Embryonic facial prominence (tissue), 1 donor: ENCODE measurements at regions not wholly inside any gene's neighbourhood (a gene's known extent, or its start where the extent isn't known, plus 50 kb on each side); places are given as distances from the start of the nearest gene placed in this dataset.
"Not testable (repeated sequence)": the region's sequence is repeated elsewhere in the genome, so short reads cannot be mapped to it uniquely, and the experiment has no call there.

Source experiments
- DNase-seq: peaks from one replicate; pipeline ENCODE4 v3.0.0-alpha.2; 2016; ENCODE audit errors: extremely low spot score

DNA sequence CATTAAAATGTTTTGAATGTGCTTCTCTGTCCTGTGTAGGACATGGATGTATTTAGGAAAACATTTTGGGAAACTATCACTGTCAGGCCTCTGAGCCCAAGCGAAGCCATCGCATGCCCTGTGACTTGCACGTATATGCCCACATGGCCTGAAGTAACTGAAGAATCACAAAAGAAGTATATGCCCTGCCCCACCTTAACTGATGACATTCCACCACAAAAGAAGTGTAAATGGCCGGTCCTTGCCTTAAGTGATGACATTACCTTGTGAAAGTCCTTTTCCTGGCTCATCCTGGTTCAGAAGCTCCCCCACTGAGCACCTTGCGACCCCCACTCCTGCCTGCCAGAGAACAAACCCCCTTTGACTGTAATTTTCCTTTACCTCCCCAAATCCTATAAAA, 191.1 kb upstream of the MEIS1 start:
- not testable (repeated sequence) for DNase-seq

DNA sequence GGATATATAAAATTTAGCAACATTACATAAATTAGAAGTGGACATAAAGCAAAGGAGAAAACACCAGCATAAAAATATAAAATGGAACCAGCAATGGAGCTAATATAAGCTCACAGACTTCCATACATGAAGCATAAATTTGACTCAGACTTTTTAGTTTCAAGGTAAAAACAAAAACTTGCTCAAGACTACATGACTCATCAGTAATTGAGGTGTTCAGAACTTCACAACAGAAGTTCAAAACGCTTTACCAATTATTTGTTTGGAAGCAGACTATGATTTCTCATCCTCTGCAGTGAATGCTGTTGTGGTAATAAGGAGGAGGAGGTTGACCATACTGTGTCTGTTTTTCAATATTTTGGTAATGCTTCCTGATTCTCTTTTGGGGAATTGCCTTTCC, 192.0 kb upstream of the MEIS1 start:
- not testable (repeated sequence) for DNase-seq

DNA sequence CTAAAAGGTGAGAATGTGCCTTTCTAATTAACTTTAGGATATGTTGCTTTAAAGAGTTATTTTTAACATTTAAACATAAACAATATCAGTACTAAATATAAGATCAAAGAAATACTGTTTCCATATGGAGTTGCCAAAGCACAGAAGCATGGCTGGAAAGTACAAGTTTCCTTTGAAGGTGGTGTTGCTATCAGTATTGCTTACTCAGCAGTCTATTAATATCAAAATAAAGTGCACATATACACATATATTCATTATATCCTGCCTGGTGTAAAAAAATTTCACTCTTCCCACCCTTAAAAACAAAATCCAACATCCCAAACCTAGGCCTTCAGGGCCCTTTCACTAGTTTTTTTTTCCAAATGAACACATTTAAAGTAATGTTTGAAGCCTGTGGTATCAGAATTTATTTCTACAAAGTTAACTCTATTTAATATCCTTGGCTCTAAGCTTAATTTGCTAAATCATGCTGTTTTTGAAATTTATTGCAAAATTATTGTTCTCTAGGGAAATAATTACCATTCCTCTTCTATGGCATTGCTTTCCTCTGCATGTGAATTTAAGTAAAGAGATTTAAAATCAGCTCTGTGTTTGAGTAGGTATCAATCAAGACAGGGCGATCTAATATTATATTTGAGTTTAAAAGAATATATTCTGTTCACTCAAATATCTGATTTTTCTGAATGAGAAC, 192.7 kb upstream of the MEIS1 start:
- DNase-seq = no peak

DNA sequence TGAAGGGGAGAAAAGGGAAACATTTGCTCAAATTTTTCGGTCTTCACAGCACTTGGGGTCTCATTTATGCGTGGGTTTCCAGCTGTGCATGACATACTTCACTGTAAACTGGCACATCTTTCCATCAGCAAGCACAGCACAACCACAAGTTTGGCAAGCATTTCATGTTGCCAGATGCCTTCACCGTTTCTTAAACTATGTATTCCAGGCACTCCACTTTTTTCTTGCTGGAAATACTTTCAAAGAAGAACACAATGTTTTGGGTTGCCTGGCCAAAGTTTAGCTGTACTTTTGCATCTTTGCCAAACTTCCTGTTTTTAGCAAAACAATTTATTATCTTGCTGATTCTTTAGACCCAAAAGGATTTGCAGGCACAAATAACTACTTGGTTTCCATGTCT, 194.6 kb upstream of the MEIS1 start:
- peak; percentile 56 for DNase-seq

DNA sequence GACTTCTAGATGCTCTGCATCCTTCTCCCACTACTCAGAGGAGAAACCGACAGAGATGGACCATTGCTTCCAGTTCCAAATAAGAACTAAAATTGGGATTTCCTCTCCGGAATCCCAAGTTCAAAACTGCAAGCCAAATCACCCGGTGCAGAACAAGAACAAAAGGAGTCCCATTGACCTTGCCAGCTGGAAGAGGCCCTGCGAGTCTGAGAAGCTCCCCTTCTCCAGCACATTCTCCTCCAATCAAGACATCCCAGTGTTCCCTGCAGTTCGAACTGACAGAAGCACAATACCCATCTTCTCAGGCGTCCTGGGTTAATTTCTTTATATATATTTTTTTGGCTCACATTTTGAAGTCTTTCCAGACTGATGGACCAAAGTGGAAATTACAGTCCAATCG, 195.3 kb upstream of the MEIS1 start:
- DNase-seq = no peak

DNA sequence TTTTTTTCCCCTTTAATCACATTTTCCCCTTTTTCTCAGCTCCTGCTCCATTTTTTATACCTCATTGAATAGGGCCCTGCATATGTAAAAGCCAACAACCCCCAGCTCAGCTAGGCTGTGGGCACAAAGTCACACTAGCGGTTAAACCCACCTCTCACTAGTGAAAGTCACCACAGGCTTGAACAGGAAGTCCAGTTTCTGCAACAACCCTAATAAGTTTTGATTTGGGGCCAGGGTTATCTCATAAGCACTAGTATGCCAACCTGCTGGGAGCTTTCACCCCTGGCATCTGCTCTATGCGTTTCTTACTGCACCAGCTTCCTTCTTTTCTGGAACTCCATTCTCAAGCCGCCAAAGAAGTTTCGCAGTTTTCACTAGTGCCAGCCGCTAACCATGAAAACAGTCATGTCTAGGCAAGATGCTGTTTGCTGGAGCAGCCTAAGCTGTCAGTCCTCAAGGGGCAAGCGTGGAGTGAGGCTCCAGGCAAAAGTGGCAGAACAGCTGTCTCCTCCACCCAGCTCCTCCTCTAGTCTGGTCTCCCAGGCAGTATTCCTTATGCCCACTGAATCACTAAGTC, 197.0 kb upstream of the MEIS1 start:
- DNase-seq = no peak

DNA sequence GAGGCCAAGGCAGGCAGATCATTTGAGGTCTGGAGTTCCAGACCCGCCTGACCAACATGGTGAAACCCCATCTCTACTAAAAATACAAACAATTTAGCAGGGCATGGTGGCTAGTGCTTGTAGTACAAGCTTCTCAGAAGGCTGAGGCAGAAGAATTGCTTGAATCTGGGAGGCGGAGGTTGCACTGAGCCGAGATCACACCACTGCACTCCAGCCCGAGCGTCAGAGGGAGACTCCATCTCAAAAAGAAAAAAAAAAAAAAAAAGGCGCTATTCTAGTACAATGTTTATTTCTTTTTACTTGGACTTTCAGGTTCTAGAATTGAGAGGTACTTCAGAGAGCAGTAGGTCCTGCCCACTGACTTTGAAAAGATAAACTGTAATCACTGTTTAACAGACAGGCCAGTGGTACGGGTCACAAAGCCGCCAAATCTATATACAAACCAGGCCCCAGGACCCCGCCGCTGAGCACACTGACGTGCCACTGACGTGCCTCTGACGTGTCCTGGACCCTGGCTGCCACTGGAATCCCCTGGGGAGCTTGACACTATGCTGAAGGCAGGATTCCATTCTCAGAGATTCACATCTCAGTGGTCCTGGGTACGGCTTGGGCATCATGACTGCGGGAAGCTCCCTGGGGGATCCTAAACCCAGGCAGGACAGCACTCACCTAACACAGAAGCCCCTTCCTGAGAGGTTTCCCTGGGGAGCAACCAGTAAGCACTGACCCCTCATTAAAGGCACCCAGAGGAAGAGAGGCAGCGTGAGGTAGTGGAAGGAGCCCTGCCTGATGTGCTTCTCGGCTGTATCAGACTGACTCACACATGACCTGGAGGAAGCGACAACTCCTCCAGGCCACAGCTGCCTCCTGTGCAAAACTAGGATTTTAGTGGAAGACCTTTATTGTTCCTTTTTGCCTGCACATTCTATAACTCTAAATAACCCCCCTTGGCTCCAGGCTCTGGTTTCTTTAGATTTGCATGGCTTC, 197.8 kb upstream of the MEIS1 start:
- no peak for DNase-seq

DNA sequence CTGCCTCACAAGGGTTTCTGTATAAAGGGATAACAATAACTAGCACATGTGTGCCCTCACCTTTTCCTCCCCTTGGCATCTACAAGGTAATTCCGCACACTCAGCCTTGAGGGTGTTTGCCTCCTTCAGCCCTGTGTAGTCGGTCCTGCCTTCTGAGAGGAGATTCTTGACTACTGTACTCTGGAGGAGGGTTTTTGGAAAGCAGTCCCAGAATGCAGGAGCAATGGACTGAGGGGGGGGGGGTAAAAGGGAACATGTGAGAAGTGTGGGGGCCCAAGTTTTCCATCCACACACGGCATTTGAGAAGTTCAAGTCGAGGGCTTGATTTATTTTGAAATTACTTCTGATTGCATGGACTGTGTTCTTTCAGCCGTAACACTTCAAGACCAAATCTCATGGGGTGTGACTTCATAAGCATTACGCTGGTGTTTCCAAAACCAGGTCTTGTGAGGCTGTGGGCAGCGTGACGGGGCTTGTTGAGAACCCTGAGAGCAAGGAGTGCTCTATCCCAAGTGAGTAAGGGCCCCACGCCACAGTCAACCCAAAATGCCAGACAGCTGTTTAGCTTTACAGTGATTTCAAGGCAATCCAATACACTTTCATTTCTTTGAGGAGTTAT, 198.7 kb upstream of the MEIS1 start:
- no peak for DNase-seq

DNA sequence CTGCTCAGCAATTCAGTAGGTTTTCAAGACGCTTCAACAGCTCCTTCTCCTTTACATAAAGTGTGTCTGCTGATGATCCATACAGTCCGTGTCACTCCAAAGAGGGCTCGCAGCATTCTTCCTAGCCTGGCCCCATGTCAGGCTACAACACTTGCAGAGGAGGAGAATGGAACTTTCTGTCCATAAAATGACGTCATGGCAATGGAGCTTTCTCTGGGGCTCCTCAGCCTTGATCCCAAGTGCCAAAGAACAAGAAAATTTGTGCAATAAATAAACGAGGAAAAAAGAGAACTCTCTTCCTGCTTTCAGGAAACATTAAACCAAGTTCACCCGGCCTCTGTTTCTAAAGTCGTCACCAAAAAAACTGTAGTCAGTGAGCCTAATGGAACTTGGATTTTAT, 199.5 kb upstream of the MEIS1 start:
- no peak for DNase-seq

DNA sequence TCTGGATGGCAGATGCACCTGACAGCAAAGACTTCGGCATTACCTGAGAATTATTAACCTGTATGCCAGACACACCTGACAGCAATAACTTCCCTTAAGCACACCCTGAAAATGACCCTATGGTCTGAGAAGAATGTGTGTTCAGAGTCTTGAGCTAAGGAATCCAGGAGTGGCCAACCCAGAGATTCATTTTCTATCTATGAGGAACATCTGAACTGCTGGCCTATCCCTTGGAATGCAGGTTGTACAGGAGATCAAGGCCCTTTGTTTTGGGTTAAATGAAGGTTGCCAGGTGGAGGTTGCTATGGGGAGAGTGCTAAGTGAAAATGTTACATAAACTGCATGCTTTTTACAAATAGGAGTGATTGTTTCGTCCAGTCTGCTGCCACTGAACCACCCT, 200.9 kb upstream of the MEIS1 start:
- DNase-seq = no peak

DNA sequence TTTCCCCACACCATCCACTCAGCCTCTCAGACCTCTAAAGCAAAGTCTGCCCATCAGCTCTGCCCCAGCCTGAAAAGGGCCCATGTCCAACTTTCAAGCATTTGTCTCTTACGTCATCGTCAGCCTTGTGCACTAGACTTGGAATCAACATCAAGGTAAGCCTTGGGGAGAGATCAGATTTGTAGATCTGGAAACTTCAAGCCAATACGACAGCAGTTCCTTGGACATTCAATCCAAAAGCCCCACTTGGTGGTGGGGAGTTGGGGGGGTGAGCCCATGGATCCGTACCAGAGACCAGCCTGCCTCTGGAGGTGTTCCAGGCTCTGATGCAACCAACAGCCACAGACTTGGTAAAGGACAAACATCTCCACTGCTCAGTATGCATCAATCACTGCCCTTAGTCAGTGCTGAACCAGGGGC, 206.8 kb upstream of the MEIS1 start:
- no peak for DNase-seq

DNA sequence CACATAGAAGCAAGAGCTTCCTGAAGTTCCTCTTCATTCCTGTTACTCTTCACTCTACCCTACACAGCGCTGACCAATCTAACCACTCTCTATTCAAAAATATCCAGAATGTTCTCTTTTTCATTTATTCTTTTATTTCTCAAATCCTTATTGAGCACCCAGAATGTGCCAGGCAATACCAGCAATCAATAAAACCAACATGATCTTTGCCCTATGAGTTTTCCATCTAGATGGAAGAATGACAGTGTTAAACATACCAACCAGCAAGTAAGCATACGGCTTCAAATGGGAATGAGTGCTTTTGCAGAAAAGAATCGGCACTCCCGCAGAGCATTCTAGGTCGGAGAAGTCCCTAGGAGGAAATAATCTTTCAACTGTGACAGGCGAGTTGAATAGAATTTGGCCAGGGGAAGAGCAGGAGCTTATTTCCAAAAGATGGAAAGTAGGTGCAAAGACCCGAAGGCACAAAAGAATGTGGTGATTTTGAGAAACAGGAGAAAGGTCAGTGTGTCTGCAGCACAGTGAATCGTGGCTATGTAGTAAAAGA, 217.8 kb upstream of the MEIS1 start:
- no peak for DNase-seq

DNA sequence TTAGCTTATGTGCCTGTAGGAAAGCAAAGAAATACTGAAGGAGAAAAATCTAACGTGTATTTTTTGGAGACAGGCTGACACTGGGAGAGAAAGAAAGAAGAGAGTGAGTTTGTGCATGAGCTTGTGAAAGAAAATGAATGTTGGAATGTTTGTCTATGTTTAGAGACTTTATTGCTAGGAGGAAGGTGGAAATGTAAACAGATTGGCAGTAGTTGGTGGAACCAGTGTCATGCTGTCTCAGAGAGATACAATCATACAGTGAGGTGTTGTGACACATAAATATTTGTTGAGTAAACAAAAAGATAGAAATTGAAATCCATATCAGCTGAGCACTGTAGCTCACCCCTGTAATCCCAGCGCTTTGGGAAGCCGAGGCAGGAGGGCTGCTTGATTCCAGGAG, 222.2 kb upstream of the MEIS1 start:
- DNase-seq = no peak

DNA sequence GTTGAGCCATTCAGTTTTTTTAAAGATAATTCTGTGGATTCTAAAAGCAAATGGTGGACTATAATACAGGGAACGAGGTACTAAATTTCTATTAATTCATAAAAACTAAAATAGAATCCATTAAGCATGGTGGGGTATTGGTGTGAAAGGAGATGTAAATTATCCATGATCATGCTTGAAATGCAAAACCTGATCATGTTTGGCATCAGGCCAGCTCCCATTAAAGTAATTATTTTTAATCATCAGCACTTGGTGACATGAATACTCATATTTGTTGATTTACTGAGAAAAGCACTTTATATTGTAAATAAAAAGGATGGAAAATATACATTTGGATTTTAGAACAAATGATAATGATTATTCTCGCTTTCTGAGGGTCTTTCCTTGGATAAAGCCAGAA, 232.3 kb upstream of the MEIS1 start:
- no peak for DNase-seq

DNA sequence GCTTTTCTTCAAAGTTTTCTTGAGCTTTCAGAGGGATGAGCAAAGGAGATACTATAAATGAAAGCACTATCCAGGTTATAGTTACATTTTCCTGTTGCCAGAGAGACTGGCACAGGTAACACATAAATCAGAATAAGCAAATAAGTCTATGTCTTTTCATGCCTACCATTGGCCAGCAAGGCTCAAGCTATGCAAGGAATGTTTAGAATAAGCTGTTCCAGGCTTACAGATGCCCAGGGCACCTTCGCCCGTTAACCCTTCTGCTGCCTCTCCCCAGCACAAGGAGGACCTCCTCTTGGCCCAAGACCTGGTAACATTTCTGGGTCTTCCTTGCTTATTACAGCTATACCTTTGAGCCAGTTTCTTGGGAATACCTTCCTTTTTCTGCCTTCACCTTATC, 233.7 kb upstream of the MEIS1 start:
- no peak for DNase-seq

DNA sequence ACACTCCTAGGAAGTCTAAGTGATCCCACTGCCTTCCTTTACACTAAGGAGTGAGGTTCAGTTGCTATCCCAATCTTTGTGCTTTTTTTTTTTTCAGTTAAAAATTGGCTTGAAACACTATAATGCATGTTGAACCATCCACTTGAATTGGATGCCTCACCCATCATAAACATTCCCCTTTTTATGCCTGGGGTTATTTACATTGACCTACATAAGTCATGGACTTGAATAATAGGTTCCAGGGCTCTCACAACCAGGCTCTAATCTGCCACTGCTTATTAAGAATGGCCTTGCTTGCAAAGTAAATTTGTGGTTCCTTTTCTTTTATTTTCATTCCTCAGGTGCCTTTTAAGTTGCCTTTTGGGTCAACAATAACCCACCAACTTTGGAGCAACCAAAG, 236.1 kb upstream of the MEIS1 start:
- DNase-seq = no peak

DNA sequence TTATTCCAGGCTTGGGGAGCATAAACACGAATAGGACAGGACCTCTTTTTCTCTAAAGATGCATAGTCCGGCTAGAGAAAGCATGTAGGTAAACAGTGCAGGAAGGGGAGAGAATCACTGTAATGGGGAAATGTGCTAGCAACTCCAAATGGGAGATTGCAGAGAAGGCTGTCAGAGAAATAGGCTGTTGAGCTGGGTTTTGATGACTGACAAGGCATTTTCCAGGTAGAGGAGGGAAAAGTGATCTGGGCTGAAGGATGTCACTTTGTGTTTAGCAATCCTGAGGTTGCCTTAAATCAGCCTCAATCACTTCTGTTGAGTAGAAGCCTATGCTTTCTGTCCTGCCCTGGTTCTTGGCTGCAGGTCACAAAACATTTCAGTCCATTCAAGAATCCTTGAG, 242.0 kb upstream of the MEIS1 start:
- no peak for DNase-seq

DNA sequence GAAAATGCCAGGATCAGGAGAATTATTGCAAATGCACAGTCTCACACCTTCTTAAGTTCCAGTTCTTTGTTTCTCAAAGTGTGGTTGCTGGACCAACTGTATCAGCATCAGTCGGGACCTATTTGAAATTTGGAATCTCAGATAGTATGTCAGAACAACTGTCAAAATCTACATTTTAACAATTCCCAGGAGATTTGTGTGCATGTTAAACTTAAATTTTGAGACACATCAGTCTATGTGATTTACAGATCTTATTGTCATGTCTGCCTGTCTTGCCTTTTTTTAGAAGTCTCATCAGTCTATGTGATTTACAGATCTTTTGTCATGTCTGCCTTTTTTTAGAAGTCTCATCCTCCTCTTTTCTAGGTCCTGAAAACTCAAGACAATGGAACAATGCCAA, 243.6 kb upstream of the MEIS1 start:
- no peak for DNase-seq

DNA sequence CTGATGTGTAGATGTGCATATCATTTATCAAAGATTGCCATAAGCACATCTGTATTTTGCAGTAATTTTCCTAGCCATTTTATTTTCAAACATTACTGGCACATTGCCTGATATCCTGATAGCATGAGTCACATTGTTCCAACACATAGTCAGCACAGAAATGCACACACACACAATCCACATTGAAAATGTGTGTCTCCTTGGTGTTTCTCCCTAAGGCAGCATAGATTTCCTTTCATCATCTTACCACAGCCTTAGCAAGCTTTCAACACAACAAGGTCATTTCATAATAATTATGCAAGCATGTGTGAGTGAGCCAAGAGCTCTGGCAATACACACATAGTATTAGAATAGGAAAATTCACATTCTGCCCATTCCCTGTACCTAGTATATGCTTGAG, 245.4 kb upstream of the MEIS1 start:
- no peak for DNase-seq

DNA sequence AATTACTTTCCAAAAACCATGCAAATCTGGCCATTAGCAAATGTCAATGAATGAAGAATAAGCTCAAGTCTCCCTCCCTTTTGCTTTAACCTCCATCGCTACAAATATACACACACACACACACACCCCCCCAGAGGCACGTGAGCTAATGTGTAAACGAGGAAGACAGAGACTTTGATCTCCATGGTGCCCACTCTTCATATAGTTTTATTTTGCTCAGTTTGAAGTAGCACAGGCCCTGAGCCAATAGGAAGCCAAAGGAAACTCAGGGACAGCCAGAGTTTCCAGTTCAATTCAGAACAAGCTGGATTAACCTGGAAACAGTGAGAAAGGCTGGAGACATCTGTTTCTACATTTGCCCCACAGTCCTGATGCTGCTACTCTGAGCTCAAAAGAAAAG, 248.4 kb upstream of the MEIS1 start:
- no peak for DNase-seq

DNA sequence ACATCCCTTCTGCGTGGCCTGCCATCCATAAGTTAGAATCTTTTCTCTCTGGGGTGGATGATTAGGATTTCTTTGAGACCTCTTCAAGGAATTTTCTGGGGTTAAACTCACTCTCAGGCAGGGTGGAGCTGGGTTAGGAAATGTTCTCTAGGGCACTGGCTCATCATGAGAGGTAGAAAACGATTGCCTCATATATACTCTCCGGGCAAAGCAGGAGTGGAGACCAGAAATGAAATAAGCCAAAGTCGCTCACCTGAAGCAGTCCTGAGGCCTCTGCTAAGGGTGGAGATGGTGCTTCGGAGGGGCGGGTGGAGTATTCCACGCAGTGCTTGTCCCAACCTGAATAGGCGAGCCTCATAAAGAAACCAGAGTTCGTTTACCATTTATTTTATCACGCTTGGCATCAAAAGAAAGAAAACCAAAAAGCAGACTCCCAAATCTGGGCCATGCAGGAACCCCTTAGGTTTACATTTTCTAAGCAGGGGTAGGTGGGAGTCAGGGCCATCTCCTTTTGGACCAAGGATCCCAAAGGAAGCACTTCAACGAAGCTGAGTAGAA, 249.3 kb upstream of the MEIS1 start:
- no peak for DNase-seq
